Hepatocyte (in vitro differentiated cells): ENCODE measurements at regions not wholly inside any gene's neighbourhood (a gene's known extent, or its start where the extent isn't known, plus 50 kb on each side); places are given as distances from the start of the nearest gene placed in this dataset.

Experiments
- DNase-seq: peaks from one replicate; pipeline ENCODE4 v3.0.0-alpha.2; 2016; ENCODE audit warnings: low spot score
- H2AFZ ChIP-seq: fragments of 200-600 bp; sonication (generic); 2 replicates; pipeline ENCODE4 v1.6.0; 2016; ENCODE audit warnings: antibody characterized with exemption, mild to moderate bottlenecking
- H3K27ac ChIP-seq: fragments of 200-600 bp; sonication (generic); 2 replicates; pipeline ENCODE4 v1.5.1; 2016; ENCODE audit warnings: mild to moderate bottlenecking
- H3K27me3 ChIP-seq: fragments of 200-600 bp; sonication (generic); 2 replicates; pipeline ENCODE4 v1.6.1; 2016
- H3K36me3 ChIP-seq: fragments of 200-600 bp; sonication (generic); replicated peaks from 2 replicates; pipeline ENCODE4 v1.5.1; 2016; ENCODE audit warnings: low read depth; ENCODE audit not compliant: insufficient read depth
- H3K4me1 ChIP-seq: fragments of 200-600 bp; sonication (generic); 2 replicates; pipeline ENCODE4 v1.5.1; 2016; ENCODE audit warnings: mild to moderate bottlenecking, moderate library complexity; ENCODE audit not compliant: insufficient read depth
- H3K4me2 ChIP-seq: fragments of 200-600 bp; sonication (generic); 2 replicates; pipeline ENCODE4 v1.6.0; 2016
- H3K4me3 ChIP-seq: fragments of 200-600 bp; sonication (generic); 2 replicates; pipeline ENCODE4 v1.5.1; 2016; ENCODE audit warnings: mild to moderate bottlenecking
- H3K79me2 ChIP-seq: fragments of 200-600 bp; sonication (generic); 2 replicates; pipeline ENCODE4 v1.6.0; 2017; ENCODE audit warnings: mild to moderate bottlenecking
- H3K9me2 ChIP-seq: fragments of 200-600 bp; sonication (generic); replicated peaks from 2 replicates; pipeline ENCODE4 v1.6.0; 2017; ENCODE audit warnings: mild to moderate bottlenecking; ENCODE audit not compliant: insufficient read depth
- H3K9me3 ChIP-seq: fragments of 200-600 bp; sonication (generic); 2 replicates; pipeline ENCODE4 v1.5.1; 2016; ENCODE audit warnings: low read depth, mild to moderate bottlenecking
- H4K20me1 ChIP-seq: fragments of 200-600 bp; sonication (generic); 2 replicates; pipeline ENCODE4 v1.6.0; 2016; ENCODE audit warnings: mild to moderate bottlenecking; ENCODE audit not compliant: insufficient read depth, poor library complexity, severe bottlenecking
- CTCF ChIP-seq: fragments of 200-600 bp; sonication (generic); IDR thresholded peaks from 2 replicates; pipeline ENCODE4 v1.5.1; 2016; ENCODE audit warnings: antibody characterized with exemption, mild to moderate bottlenecking; ENCODE audit not compliant: poor library complexity
- EZH2 ChIP-seq: fragments of 200-600 bp; sonication (generic); IDR thresholded peaks from 2 replicates; pipeline ENCODE4 v1.6.1; 2016; ENCODE audit warnings: antibody characterized with exemption, mild to moderate bottlenecking, borderline replicate concordance
- EZH2phosphoT487 ChIP-seq: fragments of 200-600 bp; sonication (generic); IDR thresholded peaks from one replicate; pipeline ENCODE4 v1.6.1; 2018; ENCODE audit warnings: antibody characterized with exemption, mild to moderate bottlenecking, low read depth, moderate library complexity; ENCODE audit not compliant: unreplicated experiment, severe bottlenecking
- whole genome bisulfite sequencing: methylation state at CpG from one replicate; pipeline ENCODE4 v1.1.6; 2016; ENCODE audit warnings: low lambda C conversion rate; ENCODE audit errors: missing lambda C conversion rate; 5-methylcytosine and 5-hydroxymethylcytosine counted together

- H3K79me2 ChIP-seq = no peaks in the 10 kb centered on the region
- no peak overlapping the region for H2AFZ ChIP-seq
- no peak overlapping the region for H3K4me2 ChIP-seq
- no peaks in the 10 kb centered on the region for H3K36me3 ChIP-seq
- no peaks in the 10 kb centered on the region for H3K4me1 ChIP-seq
- no peaks in the 10 kb centered on the region for H3K9me2 ChIP-seq
- no peaks in the 10 kb centered on the region for H3K27me3 ChIP-seq
- H3K4me3 ChIP-seq = no peak overlapping the region
- WGBS = 76% methylated on average over 4 of the region's 4 CpGs
- H3K9me3 ChIP-seq = no peaks in the 10 kb centered on the region
- no peak for DNase-seq
- H4K20me1 ChIP-seq = no peaks in the 10 kb centered on the region
- TF ChIP-seq EZH2phosphoT487 (no peak), EZH2 (no peak), CTCF (no peak)
- no peak overlapping the region for H3K27ac ChIP-seq
These were observed 600.4 kb upstream of the CADM1 start for GRCh38 chr11:116104498-116105174.

GRCh38 chr11:116101902-116102301, 597.7 kb upstream of the CADM1 start:
- Histone ChIP-seq H3K9me3 (no peaks in the 10 kb centered on the region), H3K4me3 (no peak overlapping the region), H2AFZ (no peak overlapping the region), H3K4me1 (no peaks in the 10 kb centered on the region), H3K27ac (no peak overlapping the region), H3K27me3 (no peaks in the 10 kb centered on the region), H3K36me3 (no peaks in the 10 kb centered on the region), H3K9me2 (no peaks in the 10 kb centered on the region), H3K79me2 (no peaks in the 10 kb centered on the region), H4K20me1 (no peaks in the 10 kb centered on the region), H3K4me2 (no peak overlapping the region)
- 84% methylated on average over 3 of the region's 3 CpGs for WGBS
- TF ChIP-seq EZH2phosphoT487 (no peak), EZH2 (no peak), CTCF (no peak)
- no peak for DNase-seq

GRCh38 chr11:116100016-116100415, 595.8 kb upstream of the CADM1 start:
- H3K36me3 ChIP-seq = no peaks in the 10 kb centered on the region
- no peak for DNase-seq
- peaks cover 7% of the 10 kb centered on the region for H3K27me3 ChIP-seq
- no peak overlapping the region for H3K27ac ChIP-seq
- H3K4me2 ChIP-seq = no peak overlapping the region
- no peaks in the 10 kb centered on the region for H4K20me1 ChIP-seq
- no peaks in the 10 kb centered on the region for H3K79me2 ChIP-seq
- H3K9me3 ChIP-seq = no peaks in the 10 kb centered on the region
- no peak overlapping the region for H3K4me3 ChIP-seq
- TF ChIP-seq EZH2 (no peak), CTCF (no peak), EZH2phosphoT487 (no peak)
- no peak overlapping the region for H2AFZ ChIP-seq
- WGBS = 86% methylated on average over 2 of the region's 2 CpGs
- H3K4me1 ChIP-seq = no peaks in the 10 kb centered on the region
- no peaks in the 10 kb centered on the region for H3K9me2 ChIP-seq

- WGBS = 78% methylated on average over 6 of the region's 6 CpGs
- Histone ChIP-seq H3K36me3 (no peaks in the 10 kb centered on the region), H4K20me1 (no peaks in the 10 kb centered on the region)
These were observed 595.3 kb upstream of the CADM1 start for GRCh38 chr11:116099541-116099940.

More at GRCh38 chr11:116099541-116099940, 595.3 kb upstream of the CADM1 start:
- TF ChIP-seq CTCF (no peak), EZH2phosphoT487 (no peak), EZH2 (no peak)
- H2AFZ ChIP-seq = no peak overlapping the region
- no peaks in the 10 kb centered on the region for H3K4me1 ChIP-seq
- no peak overlapping the region for H3K4me3 ChIP-seq
- DNase-seq = no peak
- no peaks in the 10 kb centered on the region for H3K9me2 ChIP-seq
- peaks cover 7% of the 10 kb centered on the region for H3K27me3 ChIP-seq
- H3K9me3 ChIP-seq = no peaks in the 10 kb centered on the region
- no peaks in the 10 kb centered on the region for H3K79me2 ChIP-seq
- H3K27ac ChIP-seq = no peak overlapping the region
- H3K4me2 ChIP-seq = no peak overlapping the region
